ENCODE measurements at regions not wholly inside any gene's neighbourhood (a gene's known extent, or its start where the extent isn't known, plus 50 kb on each side); places are given as distances from the start of the nearest gene placed in this dataset.

DNA sequence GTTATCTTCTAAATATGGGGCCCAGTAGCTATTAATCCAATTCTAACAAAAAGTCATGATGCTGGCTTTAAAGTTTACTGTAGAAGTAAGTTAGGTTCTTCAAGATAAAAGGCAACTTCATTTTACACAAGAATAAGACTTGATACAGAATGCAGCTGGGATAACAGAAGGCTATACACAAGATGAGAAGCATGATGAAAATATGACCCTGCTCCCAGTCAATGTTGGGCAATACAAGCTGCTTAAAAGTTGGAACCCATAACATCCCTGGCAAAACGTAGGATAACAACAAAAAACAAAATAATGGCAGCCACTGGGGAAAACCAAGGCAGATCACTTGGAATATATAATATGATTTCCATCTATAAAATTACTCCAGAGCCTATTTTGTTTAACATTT lies 87.6 kb upstream of the RSPO3 start:
- DNase-seq (ENCODE audit: low read depth, low spot score): no peak
- H3K4me3 ChIP-seq (ENCODE audit: low read depth, low read length): no peak overlapping the region
- TF ChIP-seq, protein P1, sequence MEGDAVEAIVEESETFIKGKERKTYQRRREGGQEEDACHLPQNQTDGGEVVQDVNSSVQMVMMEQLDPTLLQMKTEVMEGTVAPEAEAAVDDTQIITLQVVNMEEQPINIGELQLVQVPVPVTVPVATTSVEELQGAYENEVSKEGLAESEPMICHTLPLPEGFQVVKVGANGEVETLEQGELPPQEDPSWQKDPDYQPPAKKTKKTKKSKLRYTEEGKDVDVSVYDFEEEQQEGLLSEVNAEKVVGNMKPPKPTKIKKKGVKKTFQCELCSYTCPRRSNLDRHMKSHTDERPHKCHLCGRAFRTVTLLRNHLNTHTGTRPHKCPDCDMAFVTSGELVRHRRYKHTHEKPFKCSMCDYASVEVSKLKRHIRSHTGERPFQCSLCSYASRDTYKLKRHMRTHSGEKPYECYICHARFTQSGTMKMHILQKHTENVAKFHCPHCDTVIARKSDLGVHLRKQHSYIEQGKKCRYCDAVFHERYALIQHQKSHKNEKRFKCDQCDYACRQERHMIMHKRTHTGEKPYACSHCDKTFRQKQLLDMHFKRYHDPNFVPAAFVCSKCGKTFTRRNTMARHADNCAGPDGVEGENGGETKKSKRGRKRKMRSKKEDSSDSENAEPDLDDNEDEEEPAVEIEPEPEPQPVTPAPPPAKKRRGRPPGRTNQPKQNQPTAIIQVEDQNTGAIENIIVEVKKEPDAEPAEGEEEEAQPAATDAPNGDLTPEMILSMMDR (IDR thresholded peaks at IDR 0.05; ENCODE audit: low read depth, low read length): no peak
- in situ Hi-C loops (cut with HindIII; ENCODE audit: low sequenced_read_pairs): no loop called here

DNA sequence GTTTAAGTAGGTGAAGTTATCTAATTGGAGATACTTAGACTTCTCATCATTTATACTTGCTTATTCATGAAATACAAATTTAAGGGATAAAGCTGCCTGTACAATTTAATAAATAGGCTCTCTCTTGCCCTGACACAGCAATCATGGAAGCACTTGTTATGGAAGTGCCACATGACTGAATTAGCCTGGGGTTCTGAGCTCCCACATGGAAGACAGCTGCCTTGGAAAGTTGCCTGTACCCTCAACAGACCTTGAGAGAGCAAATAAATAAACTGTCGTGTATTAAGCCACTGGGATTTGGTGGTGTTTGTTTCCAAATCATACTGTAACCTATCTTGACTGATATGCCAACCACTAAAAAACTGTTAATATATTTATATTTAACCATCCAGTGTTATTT lies 87.0 kb upstream of the RSPO3 start:
- in situ Hi-C loops (cut with HindIII; ENCODE audit: low sequenced_read_pairs): no loop called here
- TF ChIP-seq, protein P1 (IDR thresholded peaks at IDR 0.05; ENCODE audit: low read depth, low read length): no peak
- no peak for DNase-seq (ENCODE audit: low read depth, low spot score)
- H3K4me3 ChIP-seq (ENCODE audit: low read depth, low read length): no peak overlapping the region

DNA sequence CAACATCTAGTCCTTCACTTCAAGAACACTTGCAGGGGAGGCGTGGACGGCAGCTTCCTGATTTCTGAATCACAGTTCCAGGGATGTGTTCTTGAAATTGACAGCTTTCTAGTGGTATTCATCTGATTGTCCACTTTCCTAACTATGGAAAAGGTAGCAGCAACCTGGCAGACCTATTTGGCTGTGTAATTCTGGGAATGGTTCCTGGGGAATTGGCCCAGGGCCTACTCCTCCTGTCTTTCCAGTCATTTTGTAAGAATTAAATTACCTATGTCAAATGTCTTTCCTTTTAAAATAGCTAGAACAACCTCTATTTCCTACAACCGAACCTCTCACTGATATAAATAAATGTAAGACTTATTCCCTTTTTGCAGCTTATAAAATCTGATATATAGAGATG lies 85.5 kb upstream of the RSPO3 start:
- DNase-seq (ENCODE audit: low read depth, low spot score): no peak
- in situ Hi-C loops (cut with HindIII; ENCODE audit: low sequenced_read_pairs): no loop called here
- TF ChIP-seq, protein P1 (IDR thresholded peaks at IDR 0.05; ENCODE audit: low read depth, low read length): no peak
- no peak overlapping the region for H3K4me3 ChIP-seq (ENCODE audit: low read depth, low read length)

DNA sequence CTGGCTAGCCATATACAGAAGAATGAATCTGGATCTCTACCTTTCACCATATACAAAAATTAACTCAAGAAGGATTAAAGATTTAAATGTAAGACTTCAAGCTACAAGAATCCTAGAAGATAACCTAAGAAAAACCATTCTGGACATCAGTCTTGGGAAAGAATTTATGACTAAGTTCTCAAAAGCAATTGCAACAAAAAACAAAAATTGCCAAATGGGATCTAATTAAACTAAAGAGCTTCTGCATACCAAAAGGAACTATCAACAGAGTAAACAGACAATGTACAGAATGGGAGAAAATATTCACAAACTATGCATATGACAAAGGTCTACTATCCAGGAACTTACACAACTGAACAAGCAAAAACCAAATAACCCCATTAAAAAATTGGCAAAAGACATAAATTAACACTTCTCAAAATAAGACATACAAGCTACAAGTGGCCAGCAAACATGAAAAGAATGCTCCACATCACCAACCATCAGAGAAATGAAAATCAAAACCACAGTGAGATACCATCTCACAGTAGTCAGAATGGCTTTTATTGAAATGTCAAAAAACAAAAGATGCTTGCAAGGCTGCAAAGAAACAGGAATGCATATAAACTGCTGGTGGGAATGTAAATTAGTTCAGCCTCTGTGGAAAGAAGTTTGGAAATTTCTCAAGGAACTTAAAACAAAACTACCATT lies 66.8 kb upstream of the RSPO3 start:
- peak; percentile 79 for DNase-seq (ENCODE audit: low read depth, low spot score)
- in situ Hi-C loops (cut with HindIII; ENCODE audit: low sequenced_read_pairs): no loop called here
- TF ChIP-seq, protein P1 (IDR thresholded peaks at IDR 0.05; ENCODE audit: low read depth, low read length): no peak
- H3K4me3 ChIP-seq (ENCODE audit: low read depth, low read length): no peak overlapping the region

DNA sequence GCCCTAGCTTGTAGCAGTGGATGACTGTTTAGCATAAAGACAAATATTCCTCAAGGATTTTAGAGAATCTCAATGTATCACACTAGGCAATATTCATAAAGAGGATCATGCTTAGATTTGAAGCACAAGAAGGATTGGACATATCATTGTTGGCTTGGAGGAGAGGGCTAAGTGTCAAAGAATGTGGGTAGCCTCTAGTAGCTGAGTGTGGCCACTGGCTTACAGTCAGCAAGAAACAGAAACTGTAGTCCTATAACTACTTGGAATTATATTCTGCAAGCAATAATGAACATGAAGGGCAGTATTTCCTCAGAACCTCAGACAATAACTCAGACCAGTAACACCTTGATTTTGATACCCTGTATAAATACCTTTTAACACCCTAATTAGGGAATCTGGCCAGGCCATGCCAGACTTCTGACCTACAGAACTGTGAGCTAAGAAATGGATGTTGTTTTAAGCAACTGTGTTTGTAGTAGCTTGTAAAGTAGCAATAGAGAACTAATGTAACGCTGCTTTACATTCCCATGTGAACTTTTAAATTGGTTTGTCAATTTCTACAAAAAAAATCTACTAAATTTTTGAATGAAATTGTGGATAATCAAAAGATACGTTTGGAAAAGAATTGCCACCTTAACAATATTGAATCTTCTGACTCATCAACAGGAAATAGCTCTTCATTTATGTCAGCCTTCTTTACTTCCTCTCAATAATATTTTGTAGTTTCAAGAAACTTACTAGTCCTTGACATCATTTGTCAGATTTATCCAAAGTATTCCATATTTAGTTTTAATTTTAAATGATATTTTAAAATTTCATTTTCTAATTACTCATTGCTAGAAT lies 65.2 kb upstream of the RSPO3 start:
- H3K4me3 ChIP-seq (ENCODE audit: low read depth, low read length): no peak overlapping the region
- TF ChIP-seq, protein P1 (IDR thresholded peaks at IDR 0.05; ENCODE audit: low read depth, low read length): no peak
- peak; percentile 58 for DNase-seq (ENCODE audit: low read depth, low spot score)
- in situ Hi-C loops (cut with HindIII; ENCODE audit: low sequenced_read_pairs): no loop called here

DNA sequence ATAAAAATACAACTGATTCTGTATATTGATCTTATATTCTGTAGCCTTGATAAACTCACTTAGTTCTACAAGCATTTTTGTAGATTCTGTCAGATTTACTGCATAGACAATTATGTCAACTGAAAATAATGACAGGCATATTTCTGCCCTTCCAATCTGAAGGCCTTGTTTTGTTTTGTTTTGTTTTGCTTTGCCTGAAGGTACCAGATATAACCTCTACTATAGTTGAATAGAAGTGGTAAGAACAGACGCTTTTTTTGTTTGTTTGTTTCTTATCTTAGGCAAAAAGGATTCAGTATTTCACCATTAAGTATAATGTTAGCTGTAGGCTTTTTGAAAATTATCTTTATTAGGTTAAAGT lies 64.6 kb upstream of the RSPO3 start:
- in situ Hi-C loops (cut with HindIII; ENCODE audit: low sequenced_read_pairs): no loop called here
- TF ChIP-seq, protein P1 (IDR thresholded peaks at IDR 0.05; ENCODE audit: low read depth, low read length): no peak
- H3K4me3 ChIP-seq (ENCODE audit: low read depth, low read length): no peak overlapping the region
- no peak for DNase-seq (ENCODE audit: low read depth, low spot score)

Measured in astrocyte of the spinal cord (primary cell).